ENCODE measurements at regions not wholly inside any gene's neighbourhood (a gene's known extent, or its start where the extent isn't known, plus 50 kb on each side); places are given as distances from the start of the nearest gene placed in this dataset.

DNA sequence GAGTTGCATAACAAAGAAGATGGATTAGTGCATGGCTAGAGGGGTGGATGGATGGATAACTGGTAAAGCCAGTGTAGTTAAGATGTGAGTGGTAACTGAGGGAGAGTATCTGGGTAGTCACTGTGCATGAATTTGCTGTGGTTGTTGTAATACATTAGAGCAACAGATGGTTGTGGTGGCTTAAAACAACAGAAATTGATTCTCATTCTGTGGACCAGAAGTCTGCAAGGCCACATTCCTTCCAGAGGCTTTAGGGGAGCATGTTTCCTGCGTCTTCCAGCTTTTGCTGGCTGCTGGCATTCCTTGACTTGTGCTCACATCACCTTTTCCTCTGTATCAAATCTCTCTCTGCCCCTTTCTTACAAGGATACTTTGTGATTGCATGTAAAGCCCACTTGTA lies 155.4 kb downstream of the ASB1 start:
- TF ChIP-seq POLR2A (IDR thresholded peaks at IDR 0.05) = no peak
- TF ChIP-seq CTCF (IDR thresholded peaks at IDR 0.05 in 8 of 11, conservative IDR thresholded peaks at IDR 0.05 in 3 of 11) = no peak
- no peak for TF ChIP-seq POLR2AphosphoS5 (IDR thresholded peaks at IDR 0.05)

All from spleen (tissue), 7 donors.